Fibroblast of gingiva (primary cell): ENCODE measurements at regions not wholly inside any gene's neighbourhood (a gene's known extent, or its start where the extent isn't known, plus 50 kb on each side); places are given as distances from the start of the nearest gene placed in this dataset.

ENCODE experiments used
- DNase-seq: peaks from one replicate; pipeline ENCODE4 v3.0.0-alpha.2; 2011; ENCODE audit warnings: low read depth

- DNase-seq, result no peak
Observed at GRCh38 chr2:162965191-162965590, 126.6 kb upstream of the KCNH7 start.

- DNase-seq, result no peak
Observed at GRCh38 chr2:162964513-162964912, 125.9 kb upstream of the KCNH7 start.

GRCh38 chr2:162963156-162963555 lies 124.6 kb upstream of the KCNH7 start:
- no peak for DNase-seq

- no peak for DNase-seq
Observed at GRCh38 chr2:162945785-162946184, 107.2 kb upstream of the KCNH7 start.

GRCh38 chr2:162938387-162938786 lies 99.8 kb upstream of the KCNH7 start:
- no peak for DNase-seq

- DNase-seq, result no peak
Observed at GRCh38 chr2:162934191-162934590, 95.6 kb upstream of the KCNH7 start.

GRCh38 chr2:162932416-162932815 lies 93.8 kb upstream of the KCNH7 start:
- DNase-seq, result no peak

GRCh38 chr2:162929571-162929970 lies 91.0 kb upstream of the KCNH7 start:
- DNase-seq, result no peak

- peak; percentile 2 for DNase-seq
Observed at GRCh38 chr2:162928356-162928755, 89.8 kb upstream of the KCNH7 start.

- DNase-seq, result no peak
Observed at GRCh38 chr2:162926907-162927306, 88.3 kb upstream of the KCNH7 start.

GRCh38 chr2:162926501-162926900 lies 87.9 kb upstream of the KCNH7 start:
- no peak for DNase-seq

GRCh38 chr2:162925595-162925994 lies 87.0 kb upstream of the KCNH7 start:
- DNase-seq, result no peak

GRCh38 chr2:162919111-162919510 lies 80.5 kb upstream of the KCNH7 start:
- DNase-seq, result no peak

GRCh38 chr2:162917626-162918025 lies 79.1 kb upstream of the KCNH7 start:
- no peak for DNase-seq

GRCh38 chr2:162916286-162916801 lies 77.8 kb upstream of the KCNH7 start:
- DNase-seq, result no peak

- DNase-seq, result no peak
Observed at GRCh38 chr2:162915858-162916257, 77.3 kb upstream of the KCNH7 start.

GRCh38 chr2:162914161-162914560 lies 75.6 kb upstream of the KCNH7 start:
- no peak for DNase-seq

GRCh38 chr2:162912787-162913186 lies 74.2 kb upstream of the KCNH7 start:
- DNase-seq, result no peak

- DNase-seq, result no peak
Observed at GRCh38 chr2:162908567-162908966, 70.0 kb upstream of the KCNH7 start.

- peak; percentile 41 for DNase-seq
Observed at GRCh38 chr2:162890690-162891311, 52.2 kb upstream of the KCNH7 start.

- no peak for DNase-seq
Observed at GRCh38 chr2:162888652-162889051, 50.1 kb upstream of the KCNH7 start.
